Esophagus mucosa (tissue), 1 donor: ENCODE measurements at regions not wholly inside any gene's neighbourhood (a gene's known extent, or its start where the extent isn't known, plus 50 kb on each side); places are given as distances from the start of the nearest gene placed in this dataset.

Experiments used
- ATAC-seq: fragments of 200-7000 bp; cut with Tn5 transposase; one replicate; pipeline ENCODE4 v1.9.1; 2020
- donor health status: DM: yes; HTN: yes; CAD: no.

- no peak for ATAC-seq
Observed at GRCh38 chr7:68321076-68321639, 1277.1 kb upstream of the AUTS2 start.

GRCh38 chr7:68321776-68322496 is 1276.3 kb upstream of the AUTS2 start:
- ATAC-seq: no peak

GRCh38 chr7:68324621-68325020 is 1273.7 kb upstream of the AUTS2 start:
- no peak for ATAC-seq

- ATAC-seq: no peak
Observed at GRCh38 chr7:68334216-68334615, 1264.1 kb upstream of the AUTS2 start.

- ATAC-seq: no peak
Observed at GRCh38 chr7:68334636-68335272, 1263.5 kb upstream of the AUTS2 start.

- ATAC-seq: no peak
Observed at GRCh38 chr7:68336594-68336993, 1261.7 kb upstream of the AUTS2 start.

- no peak for ATAC-seq
Observed at GRCh38 chr7:68348401-68348800, 1249.9 kb upstream of the AUTS2 start.

- ATAC-seq: no peak
Observed at GRCh38 chr7:68362745-68363518, 1235.3 kb upstream of the AUTS2 start.

- no peak for ATAC-seq
Observed at GRCh38 chr7:68364886-68365625, 1233.2 kb upstream of the AUTS2 start.

- no peak for ATAC-seq
Observed at GRCh38 chr7:68371985-68372384, 1226.3 kb upstream of the AUTS2 start.

- no peak for ATAC-seq
Observed at GRCh38 chr7:68376131-68376661, 1222.1 kb upstream of the AUTS2 start.

GRCh38 chr7:68381731-68382130 is 1216.5 kb upstream of the AUTS2 start:
- no peak for ATAC-seq

GRCh38 chr7:68384581-68384980 is 1213.7 kb upstream of the AUTS2 start:
- ATAC-seq: no peak

GRCh38 chr7:68393051-68393450 is 1205.2 kb upstream of the AUTS2 start:
- ATAC-seq: no peak

- ATAC-seq: no peak
Observed at GRCh38 chr7:68394131-68394530, 1204.1 kb upstream of the AUTS2 start.

- ATAC-seq: no peak
Observed at GRCh38 chr7:68399991-68400590, 1198.2 kb upstream of the AUTS2 start.

- ATAC-seq: no peak
Observed at GRCh38 chr7:68400783-68401182, 1197.5 kb upstream of the AUTS2 start.

- ATAC-seq: no peak
Observed at GRCh38 chr7:68401313-68401712, 1197.0 kb upstream of the AUTS2 start.

- ATAC-seq: no peak
Observed at GRCh38 chr7:68406480-68406879, 1191.8 kb upstream of the AUTS2 start.

GRCh38 chr7:68407460-68407859 is 1190.8 kb upstream of the AUTS2 start:
- ATAC-seq: no peak

- ATAC-seq: no peak
Observed at GRCh38 chr7:68408873-68409272, 1189.4 kb upstream of the AUTS2 start.

GRCh38 chr7:68409851-68410250 is 1188.4 kb upstream of the AUTS2 start:
- no peak for ATAC-seq
